ENCODE measurements at regions not wholly inside any gene's neighbourhood (a gene's known extent, or its start where the extent isn't known, plus 50 kb on each side); places are given as distances from the start of the nearest gene placed in this dataset.

GRCh38 chr3:78516937-78517336 is 1250.9 kb downstream of the ROBO1 start:
- DNase-seq (ENCODE audit: low read depth), result no peak

- DNase-seq (ENCODE audit: low read depth), result no peak
Measured at GRCh38 chr3:78517965-78518364, 1249.8 kb downstream of the ROBO1 start.

GRCh38 chr3:78519281-78519680 is 1248.5 kb downstream of the ROBO1 start:
- DNase-seq (ENCODE audit: low read depth), result peak; percentile 8

- no peak for DNase-seq (ENCODE audit: low read depth)
Measured at GRCh38 chr3:78529601-78530000, 1238.2 kb downstream of the ROBO1 start.

DNA sequence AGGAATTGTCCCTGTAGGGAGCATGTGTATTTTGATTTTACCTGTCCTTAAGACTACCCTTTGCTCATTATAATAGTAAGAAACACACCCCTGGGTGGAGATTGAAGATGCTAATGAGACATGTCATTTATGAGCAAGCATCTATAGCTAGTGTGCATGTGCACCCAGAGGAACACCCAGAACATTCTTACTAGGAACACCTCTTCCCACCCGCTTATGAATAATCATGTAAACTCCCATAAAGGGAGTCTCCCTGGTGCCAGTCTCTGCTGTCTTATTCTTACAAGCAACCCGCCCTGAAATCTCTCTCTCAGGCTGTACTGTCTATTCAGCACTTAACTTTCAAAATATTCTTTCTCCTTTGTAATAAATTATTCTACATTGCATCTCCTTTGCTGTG is 1227.3 kb downstream of the ROBO1 start:
- no peak for DNase-seq (ENCODE audit: low read depth)

DNA sequence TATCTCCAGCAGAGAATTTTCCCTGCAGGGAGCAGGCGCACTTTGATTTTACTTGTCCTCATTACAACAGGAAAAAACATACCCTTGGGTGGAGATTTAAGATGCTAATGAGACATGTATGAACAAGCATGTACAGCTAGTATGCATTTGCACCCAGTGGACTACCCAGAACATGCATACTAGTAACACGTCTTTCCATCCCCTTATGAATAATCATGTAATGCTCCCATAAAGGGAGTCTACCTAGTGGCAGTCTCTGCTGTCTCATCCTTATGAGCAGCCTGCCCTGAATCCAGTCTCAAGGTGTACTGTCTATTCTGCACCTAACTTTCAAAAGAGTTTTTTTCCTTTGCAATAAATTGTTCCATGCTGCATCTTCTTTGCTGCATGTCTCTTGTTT is 1222.0 kb downstream of the ROBO1 start:
- DNase-seq (ENCODE audit: low read depth), result no peak
